ENCODE measurements at regions not wholly inside any gene's neighbourhood (a gene's known extent, or its start where the extent isn't known, plus 50 kb on each side); places are given as distances from the start of the nearest gene placed in this dataset.

DNA sequence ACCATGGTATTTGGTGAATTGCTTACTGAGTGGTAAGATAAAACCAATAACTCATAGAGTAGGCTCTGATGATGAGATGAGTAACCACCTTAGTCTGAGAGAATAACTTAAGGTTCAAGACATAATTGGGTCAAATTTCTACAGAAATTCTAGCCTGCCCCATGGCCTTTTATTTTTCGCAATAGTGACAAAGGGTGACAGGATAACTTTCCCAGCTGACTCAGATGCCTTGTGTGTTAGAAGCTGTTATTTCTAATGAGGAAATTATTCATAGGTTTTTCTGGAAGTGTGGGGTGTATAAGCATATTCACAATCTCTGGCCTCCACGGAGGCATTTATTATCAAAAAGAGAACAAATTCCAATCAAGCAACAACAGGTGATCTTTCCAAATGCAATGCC, 159.0 kb downstream of the NUP35 start:
- H3K27ac ChIP-seq, result no peak overlapping the region
- TF ChIP-seq, protein P1, sequence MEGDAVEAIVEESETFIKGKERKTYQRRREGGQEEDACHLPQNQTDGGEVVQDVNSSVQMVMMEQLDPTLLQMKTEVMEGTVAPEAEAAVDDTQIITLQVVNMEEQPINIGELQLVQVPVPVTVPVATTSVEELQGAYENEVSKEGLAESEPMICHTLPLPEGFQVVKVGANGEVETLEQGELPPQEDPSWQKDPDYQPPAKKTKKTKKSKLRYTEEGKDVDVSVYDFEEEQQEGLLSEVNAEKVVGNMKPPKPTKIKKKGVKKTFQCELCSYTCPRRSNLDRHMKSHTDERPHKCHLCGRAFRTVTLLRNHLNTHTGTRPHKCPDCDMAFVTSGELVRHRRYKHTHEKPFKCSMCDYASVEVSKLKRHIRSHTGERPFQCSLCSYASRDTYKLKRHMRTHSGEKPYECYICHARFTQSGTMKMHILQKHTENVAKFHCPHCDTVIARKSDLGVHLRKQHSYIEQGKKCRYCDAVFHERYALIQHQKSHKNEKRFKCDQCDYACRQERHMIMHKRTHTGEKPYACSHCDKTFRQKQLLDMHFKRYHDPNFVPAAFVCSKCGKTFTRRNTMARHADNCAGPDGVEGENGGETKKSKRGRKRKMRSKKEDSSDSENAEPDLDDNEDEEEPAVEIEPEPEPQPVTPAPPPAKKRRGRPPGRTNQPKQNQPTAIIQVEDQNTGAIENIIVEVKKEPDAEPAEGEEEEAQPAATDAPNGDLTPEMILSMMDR (conservative IDR thresholded peaks at IDR 0.05), result no peak

DNA sequence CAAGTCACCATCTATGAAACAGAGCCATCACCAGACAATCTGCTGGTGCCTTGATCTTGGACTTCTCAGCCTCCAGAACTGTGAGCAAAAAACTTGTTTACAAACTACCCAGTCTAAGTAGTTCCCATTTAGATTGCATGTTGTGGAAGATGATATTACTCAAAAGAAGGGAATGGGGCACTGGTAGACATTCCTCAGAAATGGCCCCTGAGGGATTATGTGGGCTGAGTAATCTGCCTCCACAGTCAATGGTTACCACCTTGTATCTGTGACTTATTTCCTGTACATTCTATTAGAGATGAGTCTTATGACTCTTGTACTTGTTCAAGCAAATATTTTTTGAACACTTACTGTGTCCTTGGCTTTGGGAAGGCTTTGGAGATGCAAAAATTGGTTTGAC, 160.4 kb downstream of the NUP35 start:
- TF ChIP-seq, protein P1 (conservative IDR thresholded peaks at IDR 0.05), result no peak
- H3K27ac ChIP-seq, result no peak overlapping the region

DNA sequence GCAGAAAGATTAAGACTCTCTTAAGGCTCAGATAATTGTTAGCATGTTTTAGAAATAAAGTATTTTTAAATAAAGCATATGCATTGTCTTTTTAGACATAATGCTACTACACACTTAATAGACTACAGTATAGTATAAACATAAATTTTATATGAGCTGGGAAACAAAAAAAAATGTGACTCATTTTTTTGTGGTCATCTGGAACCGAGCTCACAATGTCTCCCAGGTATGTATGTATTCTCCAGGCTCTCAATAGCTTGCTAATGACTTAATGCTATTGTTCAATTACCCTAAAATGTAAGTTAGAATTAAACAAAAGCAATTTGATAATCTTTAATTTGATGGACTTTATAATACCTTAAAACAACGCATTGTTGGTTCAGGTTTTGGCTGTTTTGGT, 167.2 kb downstream of the NUP35 start:
- TF ChIP-seq, protein P1 (conservative IDR thresholded peaks at IDR 0.05), result no peak
- H3K27ac ChIP-seq, result no peak overlapping the region

DNA sequence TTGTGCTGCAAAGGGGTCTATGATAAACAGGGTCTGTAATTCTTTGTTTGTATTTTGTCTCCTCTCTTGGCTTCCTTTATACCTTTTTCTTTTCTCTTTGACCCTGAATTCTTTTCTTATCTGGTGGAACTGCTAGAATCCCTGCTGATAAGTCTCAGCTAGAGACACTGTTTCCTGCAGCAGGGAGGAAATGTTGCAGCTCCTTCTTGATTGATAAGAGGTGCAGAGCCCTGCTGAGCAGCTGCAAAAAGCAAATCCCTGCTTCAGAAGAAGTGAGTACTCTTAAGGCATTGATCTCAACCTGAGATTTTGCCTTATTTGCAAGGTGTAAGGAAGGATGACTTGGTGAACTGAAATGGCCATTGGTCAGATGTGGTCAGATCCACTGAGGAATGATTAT, 167.8 kb downstream of the NUP35 start:
- no peak overlapping the region for H3K27ac ChIP-seq
- TF ChIP-seq, protein P1 (conservative IDR thresholded peaks at IDR 0.05), result no peak

DNA sequence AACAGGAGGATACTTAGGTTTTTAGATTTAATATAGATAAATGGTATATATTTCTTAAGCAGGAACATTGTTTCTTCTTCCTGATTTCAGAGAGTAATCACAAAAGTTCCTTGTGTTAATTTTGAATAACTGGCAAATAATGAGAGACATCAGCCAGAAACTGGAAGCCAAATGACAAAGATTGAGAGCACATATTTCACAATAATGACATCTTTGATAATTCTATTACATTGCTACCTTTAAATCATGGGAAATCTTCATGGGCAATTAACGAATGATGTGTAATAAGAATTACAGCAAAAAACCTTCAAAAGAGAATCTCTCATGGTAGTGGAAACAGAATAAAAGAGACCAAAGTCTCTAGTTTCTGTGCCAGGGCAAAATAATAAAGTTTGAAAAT, 215.1 kb downstream of the NUP35 start:
- no peak overlapping the region for H3K27ac ChIP-seq
- TF ChIP-seq, protein P1 (conservative IDR thresholded peaks at IDR 0.05), result no peak

DNA sequence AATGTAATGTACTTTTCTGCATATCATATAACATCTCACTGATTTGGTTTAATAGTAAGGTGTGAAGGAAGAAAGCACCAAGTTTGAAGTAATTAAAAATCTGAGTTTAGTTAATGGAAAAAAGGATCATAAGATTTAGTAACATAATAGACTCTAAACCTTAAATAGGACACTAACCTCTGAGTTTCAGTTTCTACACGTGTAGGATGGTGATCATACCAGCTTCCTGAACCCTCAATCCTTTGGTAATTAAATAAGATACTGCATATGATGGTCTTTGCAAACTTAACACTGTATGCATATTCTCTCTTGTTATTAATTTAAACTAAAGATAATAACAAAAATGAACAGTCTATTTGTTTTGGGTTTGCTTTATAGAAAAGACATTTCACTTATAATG, 216.8 kb downstream of the NUP35 start:
- H3K27ac ChIP-seq, result no peak overlapping the region
- TF ChIP-seq, protein P1 (conservative IDR thresholded peaks at IDR 0.05), result no peak

DNA sequence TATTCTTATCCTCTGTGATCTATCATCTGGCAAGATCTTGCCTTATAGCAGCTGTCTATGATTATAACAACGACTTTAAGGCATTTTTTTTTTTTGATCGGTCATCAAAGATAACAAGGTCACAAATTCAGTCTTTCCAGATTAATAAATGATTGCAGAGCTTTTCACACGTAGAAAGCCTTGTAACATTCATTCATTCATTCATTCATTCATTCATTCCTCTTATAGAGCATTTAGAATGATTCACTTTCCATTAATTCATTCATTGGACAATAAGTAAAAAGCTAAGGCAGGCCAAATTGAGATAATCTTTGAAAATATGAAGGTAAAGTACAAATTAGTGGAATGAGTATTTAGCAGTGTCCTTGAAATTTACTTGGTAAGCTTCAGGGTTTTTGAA, 223.7 kb downstream of the NUP35 start:
- TF ChIP-seq, protein P1 (conservative IDR thresholded peaks at IDR 0.05), result no peak
- no peak overlapping the region for H3K27ac ChIP-seq

DNA sequence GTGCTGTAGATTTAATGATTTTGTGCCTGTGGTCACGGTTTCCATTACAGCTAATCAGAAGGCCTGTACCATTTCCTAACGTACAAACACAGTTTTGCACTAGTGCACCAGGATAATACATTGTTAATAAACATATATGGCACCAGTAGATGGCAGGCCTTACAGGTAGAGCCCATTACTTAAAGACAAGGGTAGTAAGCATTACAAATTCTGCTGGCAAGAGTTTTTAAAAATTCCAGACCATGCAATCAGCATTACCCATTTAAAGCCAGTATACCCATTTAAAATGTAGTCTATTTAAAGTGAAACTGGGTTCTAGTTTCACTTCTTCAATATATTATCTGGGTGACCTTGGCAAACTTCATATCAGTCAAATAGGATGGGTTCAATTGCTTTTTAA, 224.2 kb downstream of the NUP35 start:
- H3K27ac ChIP-seq, result no peak overlapping the region
- TF ChIP-seq, protein P1 (conservative IDR thresholded peaks at IDR 0.05), result no peak; the same call in 1 of the 2 replicates
